ENCODE measurements at regions not wholly inside any gene's neighbourhood (a gene's known extent, or its start where the extent isn't known, plus 50 kb on each side); places are given as distances from the start of the nearest gene placed in this dataset.
"Not testable (repeated sequence)": the region's sequence is repeated elsewhere in the genome, so short reads cannot be mapped to it uniquely, and the experiment has no call there.

DNA sequence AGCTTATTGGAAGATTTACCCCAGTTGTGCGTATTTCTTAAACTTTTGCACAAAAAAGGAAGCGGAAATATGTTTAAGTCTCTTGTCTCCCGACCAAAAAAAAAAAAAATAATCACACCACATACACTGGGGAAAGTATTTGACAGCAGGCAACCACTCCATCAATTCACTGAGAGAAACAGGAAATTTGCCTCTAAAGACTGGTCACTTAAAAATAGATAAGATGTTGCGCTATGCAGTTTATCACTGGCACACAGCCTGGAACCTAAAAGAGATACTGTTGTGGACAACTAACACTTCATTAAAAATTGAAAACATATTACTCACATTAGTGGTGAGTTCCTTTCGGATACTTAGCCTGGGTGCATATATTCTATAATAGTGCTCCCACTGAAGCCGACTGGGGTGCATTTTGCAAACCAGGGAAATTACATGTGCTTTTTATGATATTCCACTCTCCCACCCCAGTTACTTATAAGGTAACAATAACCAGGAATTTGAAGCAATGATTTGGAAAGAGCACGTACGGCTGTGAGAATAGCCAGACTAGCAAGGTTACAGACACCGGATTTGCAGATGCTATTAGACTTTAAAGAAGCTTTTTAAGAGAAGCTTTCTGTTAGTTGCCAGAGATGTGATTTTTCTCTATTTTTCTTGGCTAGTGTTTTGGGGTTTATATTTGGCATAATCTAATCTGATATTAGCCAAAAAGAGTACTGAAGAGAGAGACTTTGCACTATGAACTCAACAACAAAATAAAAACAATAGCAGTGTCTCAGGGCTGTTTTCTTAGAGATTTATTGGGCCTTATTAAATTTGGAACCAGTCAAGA lies 311.5 kb downstream of the NOVA1 start:
- no peak overlapping the region for H3K27ac Mint-ChIP-seq
- no peak overlapping the region for H3K27ac ChIP-seq (ENCODE audit: low read length)
- WGBS (ENCODE audit: insufficient coverage): 60% methylated on average over 1 of the region's 9 CpGs
- no peaks in the 10 kb centered on the region for H3K36me3 Mint-ChIP-seq
- ChIA-PET CTCF (no interaction called here), POLR2A (interaction anchor here in 1 of 2 donors (0.7 kb wide), 1 partner anchor 590 kb away, joined by 6 read pairs; no protein-coding TSS in a partner anchor)
- H3K36me3 ChIP-seq (ENCODE audit: control insufficient read depth in 2 of 2, extremely low read depth in 1 of 2, insufficient read depth in 1 of 2, low read length in 1 of 2): no peaks in the 10 kb centered on the region
- peaks cover 18 to 23% (median 22%) of the 10 kb centered on the region in 3 donors for H3K9me3 Mint-ChIP-seq
- no peak overlapping the region for H3K4me3 Mint-ChIP-seq
- no peaks in the 10 kb centered on the region for H3K27me3 ChIP-seq (replicated peaks in 1 of 2; ENCODE audit: control insufficient read depth in 2 of 2, extremely low read depth in 1 of 2, insufficient read depth in 2 of 2, low read length in 1 of 2)
- no peaks in the 10 kb centered on the region for H3K4me1 Mint-ChIP-seq
- no peaks in the 10 kb centered on the region for H3K4me1 ChIP-seq (ENCODE audit: control insufficient read depth in 1 of 2, extremely low read depth in 1 of 2, insufficient read depth in 2 of 2, low read length in 2 of 2)
- H3K27me3 Mint-ChIP-seq: no peaks in the 10 kb centered on the region
- H3K9me3 ChIP-seq: no peaks in the 10 kb centered on the region
- ATAC-seq (replicated peaks in 1 of 4) (no peak), DNase-seq (no peak)
- H3K4me3 ChIP-seq (ENCODE audit: control insufficient read depth in 1 of 2, extremely low read depth in 1 of 2, low read length in 1 of 2): no peak overlapping the region

- no peaks in the 10 kb centered on the region for H3K27me3 ChIP-seq (replicated peaks in 1 of 2; ENCODE audit: control insufficient read depth in 2 of 2, extremely low read depth in 1 of 2, insufficient read depth in 2 of 2, low read length in 1 of 2)
- H3K36me3 ChIP-seq (ENCODE audit: control insufficient read depth in 2 of 2, extremely low read depth in 1 of 2, insufficient read depth in 1 of 2, low read length in 1 of 2): no peaks in the 10 kb centered on the region
- Mint-ChIP-seq H3K36me3 (no peaks in the 10 kb centered on the region), H3K4me1 (no peaks in the 10 kb centered on the region), H3K9me3 (peaks cover 11 to 25% (median 16%) of the 10 kb centered on the region in 3 donors), H3K4me3 (no peak overlapping the region), H3K27me3 (no peaks in the 10 kb centered on the region), H3K27ac (no peak overlapping the region)
- no peaks in the 10 kb centered on the region for H3K9me3 ChIP-seq
- ChIA-PET CTCF (no interaction called here), POLR2A (no interaction called here)
- ATAC-seq (replicated peaks in 1 of 4) (no peak), DNase-seq (no peak)
- H3K4me3 ChIP-seq (ENCODE audit: control insufficient read depth in 1 of 2, extremely low read depth in 1 of 2, low read length in 1 of 2): no peak overlapping the region
- 67% methylated on average over 1 of the region's 2 CpGs for WGBS (ENCODE audit: insufficient coverage)
- H3K27ac ChIP-seq (ENCODE audit: low read length): no peak overlapping the region
- no peaks in the 10 kb centered on the region for H3K4me1 ChIP-seq (ENCODE audit: control insufficient read depth in 1 of 2, extremely low read depth in 1 of 2, insufficient read depth in 2 of 2, low read length in 2 of 2)
Measured at GRCh38 chr14:26282578-26282977, 315.3 kb downstream of the NOVA1 start.

- H3K27ac ChIP-seq (ENCODE audit: low read length); CTCF ChIA-PET; DNase-seq; H3K27me3 Mint-ChIP-seq; H3K9me3 ChIP-seq; H3K4me3 ChIP-seq (ENCODE audit: control insufficient read depth in 1 of 2, extremely low read depth in 1 of 2, low read length in 1 of 2); ATAC-seq (replicated peaks in 1 of 4); H3K4me1 ChIP-seq (ENCODE audit: control insufficient read depth in 1 of 2, extremely low read depth in 1 of 2, insufficient read depth in 2 of 2, low read length in 2 of 2); H3K4me3 Mint-ChIP-seq; H3K36me3 Mint-ChIP-seq; H3K36me3 ChIP-seq (ENCODE audit: control insufficient read depth in 2 of 2, extremely low read depth in 1 of 2, insufficient read depth in 1 of 2, low read length in 1 of 2); H3K4me1 Mint-ChIP-seq; POLR2A ChIA-PET; H3K27ac Mint-ChIP-seq; H3K27me3 ChIP-seq (replicated peaks in 1 of 2; ENCODE audit: control insufficient read depth in 2 of 2, extremely low read depth in 1 of 2, insufficient read depth in 2 of 2, low read length in 1 of 2): not testable (repeated sequence)
- no CpG with 5 or more reads among the region's 5 CpGs for WGBS (ENCODE audit: insufficient coverage)
- peaks cover 11 to 25% (median 16%) of the 10 kb centered on the region in 3 donors for H3K9me3 Mint-ChIP-seq
Measured at GRCh38 chr14:26282011-26282410, 315.8 kb downstream of the NOVA1 start.

GRCh38 chr14:26281280-26281998 lies 316.4 kb downstream of the NOVA1 start:
- no peak overlapping the region for H3K4me3 ChIP-seq (ENCODE audit: control insufficient read depth in 1 of 2, extremely low read depth in 1 of 2, low read length in 1 of 2)
- Mint-ChIP-seq H3K27ac (no peak overlapping the region), H3K4me1 (no peaks in the 10 kb centered on the region), H3K36me3 (no peaks in the 10 kb centered on the region), H3K27me3 (no peaks in the 10 kb centered on the region), H3K9me3 (peaks cover 6 to 25% (median 17%) of the 10 kb centered on the region in 3 donors), H3K4me3 (no peak overlapping the region)
- no peak overlapping the region for H3K27ac ChIP-seq (ENCODE audit: low read length)
- DNase-seq: no peak
- H3K4me1 ChIP-seq (ENCODE audit: control insufficient read depth in 1 of 2, extremely low read depth in 1 of 2, insufficient read depth in 2 of 2, low read length in 2 of 2): no peaks in the 10 kb centered on the region
- ChIA-PET CTCF (no interaction called here), POLR2A (interaction anchor here in 1 of 2 donors (0.7 kb wide), 1 partner anchor 15 kb away, joined by 3 read pairs; no protein-coding TSS in a partner anchor)
- H3K9me3 ChIP-seq: no peaks in the 10 kb centered on the region
- ATAC-seq (replicated peaks in 1 of 4): no peak
- H3K27me3 ChIP-seq (replicated peaks in 1 of 2; ENCODE audit: control insufficient read depth in 2 of 2, extremely low read depth in 1 of 2, insufficient read depth in 2 of 2, low read length in 1 of 2): no peaks in the 10 kb centered on the region
- 0% methylated on average over 1 of the region's 5 CpGs for WGBS (ENCODE audit: insufficient coverage)
- H3K36me3 ChIP-seq (ENCODE audit: control insufficient read depth in 2 of 2, extremely low read depth in 1 of 2, insufficient read depth in 1 of 2, low read length in 1 of 2): no peaks in the 10 kb centered on the region

- H3K4me1 Mint-ChIP-seq: no peaks in the 10 kb centered on the region
- H3K36me3 Mint-ChIP-seq: no peaks in the 10 kb centered on the region
- ATAC-seq (replicated peaks in 1 of 4) (no peak), DNase-seq (no peak)
- peaks cover 6 to 25% (median 17%) of the 10 kb centered on the region in 3 donors for H3K9me3 Mint-ChIP-seq
- no peaks in the 10 kb centered on the region for H3K4me1 ChIP-seq (ENCODE audit: control insufficient read depth in 1 of 2, extremely low read depth in 1 of 2, insufficient read depth in 2 of 2, low read length in 2 of 2)
- H3K4me3 Mint-ChIP-seq: no peak overlapping the region
- H3K9me3 ChIP-seq: no peaks in the 10 kb centered on the region
- no peaks in the 10 kb centered on the region for H3K27me3 ChIP-seq (replicated peaks in 1 of 2; ENCODE audit: control insufficient read depth in 2 of 2, extremely low read depth in 1 of 2, insufficient read depth in 2 of 2, low read length in 1 of 2)
- ChIA-PET POLR2A (no interaction called here), CTCF (no interaction called here)
- no peak overlapping the region for H3K27ac ChIP-seq (ENCODE audit: low read length)
- H3K36me3 ChIP-seq (ENCODE audit: control insufficient read depth in 2 of 2, extremely low read depth in 1 of 2, insufficient read depth in 1 of 2, low read length in 1 of 2): no peaks in the 10 kb centered on the region
- no peak overlapping the region for H3K4me3 ChIP-seq (ENCODE audit: control insufficient read depth in 1 of 2, extremely low read depth in 1 of 2, low read length in 1 of 2)
- WGBS (ENCODE audit: insufficient coverage): 100% methylated on average over 1 of the region's 2 CpGs
- H3K27ac Mint-ChIP-seq: no peak overlapping the region
- H3K27me3 Mint-ChIP-seq: no peaks in the 10 kb centered on the region
Measured at GRCh38 chr14:26276757-26277156, 321.1 kb downstream of the NOVA1 start.

DNA sequence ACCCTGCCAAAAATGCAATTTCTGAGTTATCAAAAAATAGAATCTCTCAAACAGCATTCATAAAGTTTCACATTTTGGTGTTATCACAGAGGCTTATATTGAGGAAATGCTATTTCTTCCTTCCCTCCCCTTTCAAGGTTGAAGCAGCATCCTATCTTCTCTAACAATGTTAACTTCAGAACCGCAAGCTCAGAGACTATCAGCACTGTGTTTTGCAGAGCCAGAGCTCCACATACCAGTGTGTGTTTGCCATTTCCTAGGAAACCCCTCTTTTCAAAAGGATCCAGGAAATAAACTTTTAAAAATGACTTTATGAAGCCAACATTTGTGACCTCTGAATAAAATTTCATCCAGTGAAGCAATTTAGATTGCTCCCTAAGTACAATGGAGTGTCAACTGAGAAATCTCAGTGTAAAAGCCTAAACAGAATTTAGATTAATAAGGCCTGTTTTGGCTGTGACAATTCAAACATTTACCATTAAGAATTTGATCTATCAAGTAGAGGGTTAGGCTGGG lies 332.6 kb downstream of the NOVA1 start:
- POLR2A ChIA-PET: interaction anchor here in 1 of 2 donors (0.6 kb wide), 1 partner anchor 227 kb away, joined by 6 read pairs; no protein-coding TSS in a partner anchor
- H3K4me1 ChIP-seq (ENCODE audit: control insufficient read depth in 1 of 2, extremely low read depth in 1 of 2, insufficient read depth in 2 of 2, low read length in 2 of 2): no peaks in the 10 kb centered on the region
- Mint-ChIP-seq H3K27ac (no peak overlapping the region), H3K4me1 (no peaks in the 10 kb centered on the region), H3K4me3 (no peak overlapping the region), H3K27me3 (no peaks in the 10 kb centered on the region), H3K9me3 (peaks cover 13 to 23% (median 21%) of the 10 kb centered on the region in 3 donors), H3K36me3 (no peaks in the 10 kb centered on the region)
- no peaks in the 10 kb centered on the region for H3K36me3 ChIP-seq (ENCODE audit: control insufficient read depth in 2 of 2, extremely low read depth in 1 of 2, insufficient read depth in 1 of 2, low read length in 1 of 2)
- no peaks in the 10 kb centered on the region for H3K27me3 ChIP-seq (replicated peaks in 1 of 2; ENCODE audit: control insufficient read depth in 2 of 2, extremely low read depth in 1 of 2, insufficient read depth in 2 of 2, low read length in 1 of 2)
- CTCF ChIA-PET: no interaction called here
- no peak overlapping the region for H3K4me3 ChIP-seq (ENCODE audit: control insufficient read depth in 1 of 2, extremely low read depth in 1 of 2, low read length in 1 of 2)
- 91% methylated on average over 1 of the region's 1 CpG for WGBS (ENCODE audit: insufficient coverage)
- no peak for DNase-seq
- H3K27ac ChIP-seq (ENCODE audit: low read length): no peak overlapping the region
- no peak for ATAC-seq (replicated peaks in 1 of 4)
- H3K9me3 ChIP-seq: no peaks in the 10 kb centered on the region
